Liver (tissue), 3 donors: ENCODE measurements at regions not wholly inside any gene's neighbourhood (a gene's known extent, or its start where the extent isn't known, plus 50 kb on each side); places are given as distances from the start of the nearest gene placed in this dataset.

Experiments used
- CTCF ChIP-seq: fragments of 150-350 bp; IDR thresholded peaks from 2 replicates; pipeline ENCODE4 v1.5.1; 2017; ENCODE audit warnings: improper control_type of control experiment, low read depth, low read length; ENCODE audit not compliant: missing input control
- FOXA1 ChIP-seq: IDR thresholded peaks from 2 replicates; pipeline ENCODE4 v1.6.1; 2016; ENCODE audit warnings: antibody characterized with exemption
- MAX ChIP-seq: IDR thresholded peaks from 2 replicates; pipeline ENCODE4 v1.6.1; 2016; ENCODE audit warnings: antibody characterized with exemption
- TAF1 ChIP-seq: conservative IDR thresholded peaks from 2 replicates; pipeline ENCODE4 v1.6.1; 2016; ENCODE audit warnings: antibody characterized with exemption, mild to moderate bottlenecking
- donor health status: healthy.
- donor health status: healthy.

GRCh38 chr1:59155351-59155750 lies 141.5 kb upstream of the FGGY start:
- TF ChIP-seq MAX = no peak
- TF ChIP-seq CTCF = no peak
- TF ChIP-seq TAF1 = no peak
- TF ChIP-seq FOXA1 = no peak
